ENCODE measurements at regions not wholly inside any gene's neighbourhood (a gene's known extent, or its start where the extent isn't known, plus 50 kb on each side); places are given as distances from the start of the nearest gene placed in this dataset.

DNA sequence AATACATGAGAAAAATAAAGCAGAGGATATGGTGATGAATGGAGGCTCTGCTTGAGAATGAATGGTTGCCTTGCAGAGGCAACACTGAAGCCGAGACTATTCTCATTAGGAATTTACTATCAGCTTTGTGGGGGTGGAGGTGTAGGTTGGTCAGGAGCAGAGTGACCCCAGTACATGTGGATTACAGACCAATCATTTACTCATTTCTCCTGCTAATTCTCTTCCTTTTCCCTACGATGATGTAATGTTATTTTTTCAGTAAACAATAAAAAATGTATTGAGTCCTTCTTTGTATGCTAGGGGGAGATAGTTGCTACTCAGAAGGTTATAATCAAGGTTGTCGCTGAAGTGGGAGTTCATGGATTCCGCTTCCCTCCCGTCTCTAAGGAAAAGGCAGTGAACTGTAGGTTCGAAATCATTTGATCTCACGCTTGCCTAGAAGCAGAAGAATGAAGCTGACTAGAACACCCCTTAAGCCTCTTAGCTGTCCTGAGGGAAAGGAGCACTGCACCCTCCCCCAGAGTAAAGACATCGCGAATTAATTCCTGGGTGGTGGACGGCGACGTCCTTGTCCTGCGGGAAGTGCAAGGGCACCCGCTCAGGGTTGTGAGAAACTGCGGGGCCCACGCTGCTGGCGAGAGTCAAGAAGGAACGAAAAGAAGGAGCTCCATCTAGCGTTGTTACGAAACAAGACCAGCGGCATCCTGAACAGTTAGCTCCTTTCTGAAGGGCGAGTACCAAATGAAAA lies 213.2 kb upstream of the PFN2 start (continued):
- TF ChIP-seq EP300 (IDR thresholded peaks at IDR 0.05; ENCODE audit: borderline replicate concordance in 1 of 2, low read depth in 2 of 2, low read length in 2 of 2), result no peak
- TF ChIP-seq MAFK (IDR thresholded peaks at IDR 0.05; ENCODE audit: low read depth, low read length), result no peak; the same call in 1 of the 2 replicates
- TF ChIP-seq JUN (IDR thresholded peaks at IDR 0.05; ENCODE audit: low read depth, low read length), result no peak
- TF ChIP-seq SIN3A (conservative IDR thresholded peaks at IDR 0.05 in 1 of 2, IDR thresholded peaks at IDR 0.05 in 1 of 2; ENCODE audit: low read depth in 1 of 2, low read length in 2 of 2), result no peak
- no peak for TF ChIP-seq POU5F1 (IDR thresholded peaks at IDR 0.05; ENCODE audit: low read depth, low read length)
- peak; percentile 92 to 93 for TF ChIP-seq RAD21 (IDR thresholded peaks at IDR 0.05 in 1 of 2, conservative IDR thresholded peaks at IDR 0.05 in 1 of 2; ENCODE audit: low read depth in 2 of 2, low read length in 2 of 2)
- TF ChIP-seq TAF1 (IDR thresholded peaks at IDR 0.05; ENCODE audit: low read depth, low read length), result no peak
- peak; percentile 33 for TF ChIP-seq KDM4A (IDR thresholded peaks at IDR 0.05; ENCODE audit: low read depth, low read length, severe bottlenecking)
- TF ChIP-seq FOSL1 (IDR thresholded peaks at IDR 0.05; ENCODE audit: insufficient read depth, low read depth, low read length), result no peak
- TF ChIP-seq GTF2F1 (IDR thresholded peaks at IDR 0.05; ENCODE audit: borderline replicate concordance, low read depth, low read length), result no peak
- no peak for TF ChIP-seq TBP (IDR thresholded peaks at IDR 0.05; ENCODE audit: low read depth, low read length)
- no peak for TF ChIP-seq SIRT6 (IDR thresholded peaks at IDR 0.05; ENCODE audit: low read length)
- no peak for TF ChIP-seq SAP30 (IDR thresholded peaks at IDR 0.05; ENCODE audit: insufficient read depth, insufficient replicate concordance, low read length)
- TF ChIP-seq HDAC2 (IDR thresholded peaks at IDR 0.05; ENCODE audit: borderline replicate concordance in 1 of 2, low read depth in 2 of 2, low read length in 2 of 2), result peak in 1 of 2 experiments; percentile 71; a peak in 1 of 4 replicates
- TF ChIP-seq SP2 (IDR thresholded peaks at IDR 0.05; ENCODE audit: low read length), result no peak
- no peak for TF ChIP-seq JUND (IDR thresholded peaks at IDR 0.05; ENCODE audit: low read length)
- TF ChIP-seq USF2 (IDR thresholded peaks at IDR 0.05; ENCODE audit: low read length), result no peak
- no peak for TF ChIP-seq KDM5A (IDR thresholded peaks at IDR 0.05; ENCODE audit: low read length)
- TF ChIP-seq BRCA1 (IDR thresholded peaks at IDR 0.05; ENCODE audit: low read depth, low read length), result no peak
- peak; percentile 69 for TF ChIP-seq BACH1 (IDR thresholded peaks at IDR 0.05; ENCODE audit: low read length)
- no peak for TF ChIP-seq HDAC6 (IDR thresholded peaks at IDR 0.05; ENCODE audit: low read depth, low read length)
- no peak for TF ChIP-seq TAF7 (optimal IDR thresholded peaks at IDR 0.05; ENCODE audit: borderline replicate concordance, low read depth, low read length)
- no peak for TF ChIP-seq NANOG (IDR thresholded peaks at IDR 0.05; ENCODE audit: insufficient read depth, low read depth, low read length, poor library complexity, severe bottlenecking)
